AG20443 (cell line): ENCODE measurements at regions not wholly inside any gene's neighbourhood (a gene's known extent, or its start where the extent isn't known, plus 50 kb on each side); places are given as distances from the start of the nearest gene placed in this dataset.
"Not testable (repeated sequence)": the region's sequence is repeated elsewhere in the genome, so short reads cannot be mapped to it uniquely, and the experiment has no call there.

Experiments used
- DNase-seq: peaks from one replicate; pipeline ENCODE4 v3.0.0; 2012; ENCODE audit warnings: low spot score, mixed read lengths

GRCh38 chr7:152543799-152544198 lies 108.0 kb upstream of the KMT2C start:
- peak; percentile 43 for DNase-seq

GRCh38 chr7:152541892-152542291 lies 106.1 kb upstream of the KMT2C start:
- DNase-seq: no peak

- DNase-seq: not testable (repeated sequence)
Observed at GRCh38 chr7:152539190-152539495, 103.3 kb upstream of the KMT2C start.

GRCh38 chr7:152538346-152539189 lies 102.8 kb upstream of the KMT2C start:
- not testable (repeated sequence) for DNase-seq

DNA sequence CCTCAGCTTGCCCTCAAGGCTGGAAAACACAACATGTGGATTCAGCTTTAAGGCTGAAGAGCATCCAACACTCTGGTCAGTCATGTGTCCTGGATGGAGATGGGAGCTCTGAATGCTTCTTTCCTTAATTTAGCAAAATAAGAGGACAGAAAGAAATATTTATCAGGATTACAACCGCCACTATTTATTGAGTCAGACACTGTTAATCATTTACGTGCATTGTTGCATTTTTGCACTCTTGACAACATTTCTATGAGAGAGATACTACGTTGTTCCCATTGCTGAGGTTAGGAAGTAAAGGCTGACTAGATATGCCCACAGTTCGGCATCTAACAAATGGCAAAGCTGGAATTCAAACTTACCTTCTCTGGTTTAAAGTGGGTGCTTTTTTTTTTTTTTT lies 101.8 kb upstream of the KMT2C start:
- DNase-seq: no peak

GRCh38 chr7:152528612-152529011 lies 92.8 kb upstream of the KMT2C start:
- DNase-seq: no peak

DNA sequence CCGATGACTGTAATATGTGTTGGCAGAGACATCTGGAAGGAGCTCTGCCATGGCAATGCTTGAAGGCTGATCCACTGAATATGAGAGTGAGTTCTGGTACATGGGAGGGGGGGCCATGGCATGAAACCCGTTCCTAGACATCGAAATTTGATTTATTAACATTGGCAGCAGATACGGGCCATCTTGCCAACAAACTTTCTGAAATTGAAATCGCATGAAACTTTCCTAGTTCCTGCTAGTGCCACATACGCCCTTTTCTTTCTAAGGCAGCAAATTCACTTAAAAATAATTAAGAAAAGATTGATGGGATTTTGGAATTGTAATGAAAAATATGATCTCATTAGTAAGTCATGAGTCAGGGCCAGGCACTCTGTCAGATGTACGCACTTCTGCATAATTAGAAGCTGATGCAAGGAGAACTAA lies 91.8 kb upstream of the KMT2C start:
- DNase-seq: peak; percentile 42

- DNase-seq: no peak
Observed at GRCh38 chr7:152523916-152524315, 88.1 kb upstream of the KMT2C start.

DNA sequence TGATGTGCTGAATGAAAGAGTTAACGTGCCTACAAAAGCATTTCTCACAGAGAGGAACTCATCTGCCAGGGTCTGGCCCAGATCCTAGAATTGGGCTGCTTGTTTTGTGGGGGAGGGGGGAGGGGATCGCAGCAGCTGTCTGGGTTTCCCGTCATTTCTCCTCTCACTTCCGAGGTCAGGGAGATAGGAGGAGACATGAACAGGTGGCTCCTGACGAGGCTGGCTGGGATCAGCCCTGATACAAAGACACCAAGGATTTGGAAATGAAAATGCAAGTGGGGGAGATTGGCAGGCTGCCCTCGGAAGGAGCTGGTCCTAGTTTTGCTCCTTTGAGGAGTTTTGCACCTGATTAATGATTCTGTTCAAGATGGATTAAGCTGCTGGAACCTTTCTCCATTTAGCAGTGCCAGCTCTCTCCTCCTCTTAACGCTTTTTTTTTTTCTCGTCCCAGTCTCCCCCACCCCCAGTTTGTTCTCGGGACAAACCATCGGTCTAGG lies 86.8 kb upstream of the KMT2C start:
- DNase-seq: no peak

DNA sequence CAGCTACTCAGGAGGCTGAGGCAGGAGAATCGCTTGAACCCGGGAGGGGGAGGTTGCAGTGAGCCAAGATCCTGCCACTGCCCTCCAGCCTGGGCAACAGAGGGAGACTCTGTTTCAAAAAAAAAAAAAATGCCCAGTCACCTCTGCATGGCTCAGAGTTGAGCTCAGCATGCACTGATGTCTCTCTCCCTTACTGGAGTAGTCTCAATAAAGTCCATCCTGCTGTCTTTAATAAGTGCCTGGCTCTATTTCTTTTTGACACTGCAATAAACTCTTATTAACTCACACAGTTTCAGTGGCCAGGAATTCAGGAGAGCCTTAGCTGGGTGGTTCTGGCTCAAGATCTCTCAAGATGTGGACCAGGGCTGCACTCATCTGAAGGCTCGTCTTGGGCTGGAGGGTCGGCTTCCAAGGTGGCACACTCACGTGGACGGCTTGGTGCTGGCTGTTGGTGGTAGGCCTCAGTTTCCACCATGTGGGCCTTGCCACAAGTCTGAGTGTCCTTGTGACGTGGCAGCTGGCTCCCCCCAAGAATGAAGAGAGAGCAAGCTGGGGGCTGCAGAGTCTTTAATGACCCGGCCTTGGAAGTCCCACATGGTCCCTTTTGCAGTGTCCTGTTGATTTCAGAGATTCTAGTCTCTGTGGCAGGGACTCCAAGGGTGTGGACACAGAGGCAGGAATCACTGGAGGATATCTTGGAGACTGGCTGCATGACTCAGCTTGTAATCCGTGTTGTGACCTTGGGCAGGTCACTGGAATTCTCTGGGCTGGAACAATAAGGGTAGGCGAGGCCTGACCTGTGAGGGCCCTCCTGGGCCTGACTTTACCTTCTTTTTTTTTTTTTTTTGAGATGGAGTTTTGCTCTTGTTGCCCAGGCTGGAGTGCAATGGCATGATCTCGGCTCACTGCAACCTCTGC lies 85.9 kb upstream of the KMT2C start:
- DNase-seq: no peak

GRCh38 chr7:152520861-152521302 lies 85.1 kb upstream of the KMT2C start:
- no peak for DNase-seq

- no peak for DNase-seq
Observed at GRCh38 chr7:152519290-152519689, 83.5 kb upstream of the KMT2C start.

DNA sequence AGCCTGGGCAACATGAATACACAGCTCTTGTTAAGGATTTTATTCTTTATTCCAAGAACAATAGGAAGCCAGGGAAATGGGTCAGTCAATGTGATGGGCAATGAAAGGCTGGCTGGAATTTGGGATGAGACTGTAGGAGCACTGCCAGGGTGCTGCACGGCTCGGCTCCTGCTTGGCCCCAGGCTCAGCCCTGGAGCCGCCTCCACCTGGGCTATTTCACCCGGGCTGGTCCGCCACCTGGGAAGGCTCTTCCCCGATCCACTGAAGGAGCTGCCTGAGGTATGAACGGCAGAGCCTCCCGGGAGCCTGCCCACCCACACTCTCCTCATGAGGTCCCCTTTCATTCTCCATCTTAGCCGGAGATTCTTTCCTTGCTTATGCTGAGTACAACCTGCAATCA lies 80.4 kb upstream of the KMT2C start:
- DNase-seq: no peak

DNA sequence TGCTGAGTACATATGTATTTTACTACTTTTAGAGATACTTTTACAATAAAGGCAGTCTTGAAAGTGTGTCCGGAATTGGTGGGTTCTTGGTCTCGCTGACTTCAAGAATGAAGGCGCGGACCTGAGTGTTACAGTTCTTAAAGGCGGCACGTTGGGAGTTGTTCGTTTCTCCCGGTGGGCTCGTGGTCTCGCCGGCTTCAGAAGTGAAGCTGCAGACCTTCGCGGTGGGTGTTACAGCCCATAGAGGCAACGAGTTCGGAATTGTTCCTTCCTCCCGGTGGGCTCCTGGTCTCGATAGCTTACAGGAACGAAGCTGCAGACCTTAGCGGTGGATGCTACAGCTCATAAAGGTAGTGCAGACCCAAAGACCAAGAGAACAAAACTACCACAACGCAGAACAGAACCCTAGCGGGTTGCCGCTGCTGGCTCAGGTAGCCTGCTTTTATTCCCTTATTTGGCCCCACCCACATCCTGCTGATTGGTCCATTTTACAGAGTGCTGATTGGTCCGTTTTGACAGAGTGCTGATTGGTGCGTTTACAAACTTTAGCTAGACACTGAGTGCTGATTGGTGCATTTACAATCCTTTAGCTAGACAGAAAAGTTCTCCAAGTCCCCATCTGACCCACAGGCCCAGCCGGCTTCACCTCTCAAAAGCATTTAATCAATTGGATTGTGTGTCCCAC lies 79.6 kb upstream of the KMT2C start:
- DNase-seq: not testable (repeated sequence)

DNA sequence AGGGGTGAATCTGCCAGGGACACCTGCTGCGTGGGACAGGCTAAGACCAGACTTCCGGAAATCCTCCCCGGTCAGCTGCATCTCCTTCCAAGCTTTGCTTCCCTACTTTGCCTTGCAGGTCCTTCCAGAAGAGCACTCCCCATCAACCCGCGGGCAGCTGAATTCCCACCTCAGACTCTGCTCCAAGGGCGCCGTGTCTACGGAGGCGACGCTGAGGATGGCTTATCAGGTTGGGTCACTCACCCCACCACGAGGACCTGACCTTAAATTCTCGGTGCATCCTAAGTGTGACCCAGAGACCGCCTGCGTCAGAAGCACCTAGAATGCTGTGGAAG lies 78.9 kb upstream of the KMT2C start:
- no peak for DNase-seq

DNA sequence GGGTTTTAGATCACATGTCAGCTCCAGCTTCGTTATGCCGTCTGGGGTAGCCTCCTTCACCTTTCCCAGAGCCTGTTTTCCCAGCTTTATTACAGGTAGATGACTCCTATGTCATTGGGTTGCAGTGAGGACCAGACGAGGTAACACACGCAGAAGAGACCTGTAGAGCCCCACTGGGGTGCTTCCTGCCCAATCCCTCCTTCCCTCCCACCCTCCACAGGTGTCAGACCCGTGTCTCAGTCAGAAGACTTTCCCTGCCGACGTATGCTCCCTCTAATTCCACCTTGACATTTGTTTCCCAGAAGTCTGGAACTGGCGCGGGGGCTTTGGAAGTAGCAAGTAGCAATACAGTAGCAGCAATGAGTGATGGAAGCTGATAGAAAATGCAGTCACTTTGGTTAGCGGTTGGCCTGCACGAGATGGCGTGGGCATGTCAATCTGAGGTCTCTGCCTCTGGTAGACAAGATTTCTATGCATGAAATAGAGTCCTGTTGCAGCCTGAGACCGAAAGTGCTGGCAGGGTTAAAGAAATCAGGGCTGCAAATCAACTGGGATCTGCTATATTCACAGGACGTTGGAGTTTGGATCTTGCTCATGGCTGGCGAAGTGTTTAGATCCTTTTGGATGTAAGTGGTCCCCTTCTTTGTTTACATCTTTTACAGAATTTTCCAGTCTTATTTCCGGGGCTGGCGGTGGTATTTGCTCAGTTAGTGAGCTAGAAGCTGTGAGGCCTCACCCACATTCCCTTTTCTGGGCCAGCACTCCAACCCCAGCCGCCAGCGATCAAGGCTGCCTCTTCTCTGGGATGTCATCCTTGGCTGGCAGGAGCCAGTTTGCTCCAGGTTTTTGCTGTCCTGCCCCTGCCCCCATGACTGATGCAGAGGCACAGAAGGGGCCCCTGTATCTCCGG lies 78.3 kb upstream of the KMT2C start:
- DNase-seq: no peak

DNA sequence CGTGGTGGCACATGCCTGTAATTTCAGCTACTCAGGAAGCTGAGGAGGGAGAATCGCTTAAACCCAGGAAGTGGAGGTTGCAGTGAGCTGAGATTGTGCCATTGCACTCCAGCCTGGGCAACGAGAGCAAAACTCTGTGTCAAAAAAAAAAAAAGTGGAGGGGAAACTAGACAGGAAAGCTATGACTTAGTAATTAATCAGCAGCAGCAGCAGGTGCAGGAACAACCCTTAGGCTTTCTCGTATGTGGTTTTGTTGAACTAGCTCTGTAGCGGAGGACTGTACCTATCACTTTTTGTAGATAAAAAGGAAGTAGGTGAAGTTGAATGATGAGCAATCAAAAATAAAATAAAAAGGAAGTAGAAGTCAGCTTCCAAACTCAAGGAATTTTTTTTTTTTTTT lies 76.9 kb upstream of the KMT2C start:
- DNase-seq: no peak

GRCh38 chr7:152511736-152512135 lies 75.9 kb upstream of the KMT2C start:
- DNase-seq: no peak

DNA sequence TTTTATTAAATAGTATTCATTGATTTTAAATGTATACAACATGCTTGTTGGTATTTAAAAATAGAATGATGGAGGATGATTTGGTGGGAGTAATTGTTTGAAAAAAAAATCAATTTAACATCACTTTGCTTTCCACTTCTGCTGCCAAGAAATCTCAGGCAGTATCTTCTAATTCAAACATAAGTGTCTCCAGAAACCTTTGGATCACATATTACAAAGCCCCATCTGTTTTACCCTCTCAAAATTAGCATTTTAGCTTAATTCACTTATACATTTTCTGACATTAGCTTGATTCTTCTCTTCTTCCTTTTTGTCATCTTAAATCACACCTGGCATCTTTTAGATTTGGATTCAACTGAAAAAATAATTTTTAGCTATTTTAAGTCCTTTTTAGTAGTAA lies 72.9 kb upstream of the KMT2C start:
- DNase-seq: no peak

DNA sequence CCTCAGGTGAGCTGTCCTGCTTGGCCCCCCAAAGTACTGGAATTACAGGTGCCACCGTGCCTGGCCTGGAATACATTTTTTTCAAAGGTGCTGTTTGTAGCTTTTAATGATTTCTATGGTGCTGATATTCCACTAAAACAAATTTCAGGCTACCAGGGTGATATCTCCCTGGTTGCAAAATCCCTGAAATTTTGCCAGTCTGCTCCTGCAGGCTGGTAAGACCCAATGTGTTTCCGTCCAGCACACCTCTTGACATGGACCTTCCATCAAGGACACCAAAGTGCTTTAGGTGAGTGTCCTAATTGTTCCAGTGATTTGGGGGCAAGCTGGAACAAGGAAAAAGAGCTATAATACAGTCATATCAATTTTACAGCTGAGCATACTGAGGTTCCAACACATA lies 69.8 kb upstream of the KMT2C start:
- no peak for DNase-seq

GRCh38 chr7:152504816-152505215 lies 69.0 kb upstream of the KMT2C start:
- DNase-seq: no peak
